GM12875 (cell line): ENCODE measurements at regions not wholly inside any gene's neighbourhood (a gene's known extent, or its start where the extent isn't known, plus 50 kb on each side); places are given as distances from the start of the nearest gene placed in this dataset.

Experiments used
- H3K4me3 ChIP-seq: one replicate; pipeline ENCODE4 v1.5.1; 2011; ENCODE audit warnings: low read depth, low read length, control low read depth
- TF ChIP-seq, protein P1 (sequence below): IDR thresholded peaks from 2 replicates; pipeline ENCODE4 v1.5.1; 2011; ENCODE audit warnings: low read depth, mild to moderate bottlenecking, control low read depth, inconsistent platforms, low read length, moderate library complexity, borderline replicate concordance; ENCODE audit not compliant: insufficient read depth

DNA sequence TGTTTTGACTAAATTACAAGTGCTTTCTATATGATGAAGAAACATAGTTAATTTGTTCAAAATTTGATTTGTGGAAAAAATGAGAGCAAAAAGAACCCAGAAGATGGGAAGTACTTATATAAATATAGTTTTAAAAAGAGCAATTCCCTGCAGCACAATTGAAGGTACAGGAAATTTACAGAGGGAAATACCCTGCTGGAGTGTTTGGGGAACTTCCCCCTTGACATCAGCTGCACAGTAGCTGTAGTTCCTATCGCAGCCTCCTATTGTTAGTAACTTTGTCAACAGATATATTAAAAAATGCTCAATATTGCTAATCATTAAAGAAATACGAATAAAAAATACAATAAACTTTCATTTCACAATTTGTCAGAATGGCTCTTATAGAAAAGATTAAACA lies 1118.8 kb upstream of the ZEB2 start:
- no peak overlapping the region for H3K4me3 ChIP-seq
- TF ChIP-seq, protein P1, sequence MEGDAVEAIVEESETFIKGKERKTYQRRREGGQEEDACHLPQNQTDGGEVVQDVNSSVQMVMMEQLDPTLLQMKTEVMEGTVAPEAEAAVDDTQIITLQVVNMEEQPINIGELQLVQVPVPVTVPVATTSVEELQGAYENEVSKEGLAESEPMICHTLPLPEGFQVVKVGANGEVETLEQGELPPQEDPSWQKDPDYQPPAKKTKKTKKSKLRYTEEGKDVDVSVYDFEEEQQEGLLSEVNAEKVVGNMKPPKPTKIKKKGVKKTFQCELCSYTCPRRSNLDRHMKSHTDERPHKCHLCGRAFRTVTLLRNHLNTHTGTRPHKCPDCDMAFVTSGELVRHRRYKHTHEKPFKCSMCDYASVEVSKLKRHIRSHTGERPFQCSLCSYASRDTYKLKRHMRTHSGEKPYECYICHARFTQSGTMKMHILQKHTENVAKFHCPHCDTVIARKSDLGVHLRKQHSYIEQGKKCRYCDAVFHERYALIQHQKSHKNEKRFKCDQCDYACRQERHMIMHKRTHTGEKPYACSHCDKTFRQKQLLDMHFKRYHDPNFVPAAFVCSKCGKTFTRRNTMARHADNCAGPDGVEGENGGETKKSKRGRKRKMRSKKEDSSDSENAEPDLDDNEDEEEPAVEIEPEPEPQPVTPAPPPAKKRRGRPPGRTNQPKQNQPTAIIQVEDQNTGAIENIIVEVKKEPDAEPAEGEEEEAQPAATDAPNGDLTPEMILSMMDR: 0 out of 2 replicates have a peak, but pooled peaks have one; percentile 2

- TF ChIP-seq, protein P1: no peak
- no peak overlapping the region for H3K4me3 ChIP-seq
These were observed 1115.9 kb upstream of the ZEB2 start for GRCh38 chr2:145635706-145636427.

DNA sequence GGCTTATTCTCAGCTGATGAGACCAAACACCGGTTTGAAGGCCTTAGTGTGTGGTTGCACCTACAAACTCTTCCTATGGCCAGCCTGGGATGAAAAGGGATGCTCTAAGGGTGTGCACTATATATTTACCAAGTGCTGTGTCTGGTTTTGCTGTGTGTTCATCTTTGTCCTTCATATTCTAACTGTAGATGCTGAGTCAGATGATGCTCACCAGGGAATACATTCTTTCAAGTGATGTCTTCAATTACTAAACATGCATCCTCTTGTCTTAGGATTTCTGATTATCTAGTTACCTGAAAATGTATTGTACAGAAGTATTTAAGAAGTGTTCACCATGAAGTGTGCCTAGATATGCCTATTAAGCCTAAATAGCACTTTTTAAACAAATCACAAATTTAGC lies 1111.6 kb upstream of the ZEB2 start:
- TF ChIP-seq, protein P1: no peak
- H3K4me3 ChIP-seq: no peak overlapping the region

- no peak overlapping the region for H3K4me3 ChIP-seq
- TF ChIP-seq, protein P1: no peak
These were observed 1106.4 kb upstream of the ZEB2 start for GRCh38 chr2:145626301-145626700.

- no peak overlapping the region for H3K4me3 ChIP-seq
These were observed 1105.2 kb upstream of the ZEB2 start for GRCh38 chr2:145625111-145625510.

GRCh38 chr2:145623136-145623535 lies 1103.2 kb upstream of the ZEB2 start:
- TF ChIP-seq, protein P1: no peak
- H3K4me3 ChIP-seq: no peak overlapping the region

More at GRCh38 chr2:145625111-145625510, 1105.2 kb upstream of the ZEB2 start:
- TF ChIP-seq, protein P1: no peak

- H3K4me3 ChIP-seq: no peak overlapping the region
- TF ChIP-seq, protein P1: no peak
These were observed 1102.4 kb upstream of the ZEB2 start for GRCh38 chr2:145622285-145622684.
